COLO668 (cell line): ENCODE measurements at regions not wholly inside any gene's neighbourhood (a gene's known extent, or its start where the extent isn't known, plus 50 kb on each side); places are given as distances from the start of the nearest gene placed in this dataset.
"Not testable (repeated sequence)": the region's sequence is repeated elsewhere in the genome, so short reads cannot be mapped to it uniquely, and the experiment has no call there.

Source experiments
- DNase-seq: peaks from one replicate; lab custom pipeline; 2025; ENCODE audit not compliant: unreplicated experiment; lab: John Stamatoyannopoulos, UW

- no peak for DNase-seq
Measured at GRCh38 chr14:43123544-43123943, 1383.5 kb downstream of the FSCB start.

DNA sequence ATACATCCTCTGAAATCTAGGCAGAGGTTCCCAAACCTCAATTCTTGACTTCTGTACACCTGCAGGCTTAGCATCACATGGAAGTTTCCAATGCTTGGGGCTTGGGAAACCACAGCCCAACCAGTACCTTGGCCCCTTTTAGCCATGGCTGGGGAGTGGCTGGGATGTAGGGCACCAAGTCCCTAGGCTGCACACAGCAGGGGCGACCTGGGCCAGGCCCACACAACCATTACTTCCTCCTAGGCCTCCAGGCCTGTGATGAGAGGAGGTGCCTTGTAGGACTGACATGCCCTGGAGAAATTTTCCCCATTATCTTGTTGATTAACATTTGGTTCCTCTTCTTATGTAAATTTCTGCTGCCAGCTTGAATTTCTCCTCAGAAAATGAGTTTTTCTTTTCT is 1387.4 kb downstream of the FSCB start:
- DNase-seq: no peak

- DNase-seq: no peak
Measured at GRCh38 chr14:43116341-43116740, 1390.7 kb downstream of the FSCB start.

GRCh38 chr14:43105305-43105704 is 1401.8 kb downstream of the FSCB start:
- no peak for DNase-seq

DNA sequence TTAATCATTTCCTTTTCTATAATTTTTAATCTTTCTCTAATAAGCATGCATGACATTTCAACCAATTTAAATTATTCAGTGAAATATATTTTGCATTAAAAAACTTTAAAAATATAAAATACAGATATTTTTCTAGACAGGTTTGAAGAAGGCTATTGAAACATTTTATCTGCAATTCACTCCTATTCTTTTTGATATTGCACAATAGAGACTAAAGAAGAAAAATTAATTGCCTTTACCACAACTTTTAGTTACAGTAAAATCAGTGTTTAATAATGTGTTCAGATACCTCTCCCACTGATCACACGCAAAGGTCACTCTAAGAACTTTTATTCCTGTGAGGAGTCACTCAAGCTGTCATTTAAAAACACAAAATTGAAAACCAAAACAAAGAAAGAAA is 1416.7 kb downstream of the FSCB start:
- no peak for DNase-seq

GRCh38 chr14:43087666-43088065 is 1419.4 kb downstream of the FSCB start:
- no peak for DNase-seq

- no peak for DNase-seq
Measured at GRCh38 chr14:43085819-43086218, 1421.3 kb downstream of the FSCB start.

DNA sequence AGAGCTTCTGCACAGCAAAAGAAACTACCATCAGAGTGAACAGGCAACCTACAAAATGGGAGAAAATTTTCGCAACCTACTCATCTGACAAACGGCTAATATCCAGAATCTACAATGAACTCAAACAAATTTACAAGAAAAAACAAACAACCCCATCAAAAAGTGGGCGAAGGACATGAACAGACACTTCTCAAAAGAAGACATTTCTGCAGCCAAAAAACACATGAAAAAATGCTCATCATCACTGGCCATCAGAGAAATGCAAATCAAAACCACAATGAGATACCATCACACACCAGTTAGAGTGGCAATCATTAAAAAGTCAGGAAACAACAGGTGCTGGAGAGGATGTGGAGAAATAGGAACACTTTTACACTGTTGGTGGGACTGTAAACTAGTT is 1439.7 kb downstream of the FSCB start:
- not testable (repeated sequence) for DNase-seq

DNA sequence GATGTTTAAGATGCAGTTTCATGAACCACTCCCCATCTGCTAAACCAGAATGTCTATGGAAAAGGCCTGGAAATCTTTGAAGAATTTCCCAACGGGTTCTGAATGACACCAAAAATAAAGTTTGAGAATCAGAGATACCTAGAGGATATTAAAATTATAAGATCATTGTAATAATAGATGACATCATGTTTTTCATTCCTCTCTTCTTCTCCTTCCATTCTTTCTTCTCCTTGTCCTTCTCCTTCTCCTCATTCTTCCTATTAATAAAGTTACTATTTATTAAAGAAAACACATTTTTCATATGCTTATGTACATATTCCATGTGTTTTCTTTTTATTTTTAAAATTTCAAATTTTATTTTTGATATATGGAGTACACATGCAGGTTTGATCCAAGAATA is 1449.4 kb downstream of the LRFN5 start:
- DNase-seq: no peak

- DNase-seq: no peak
Measured at GRCh38 chr14:43052897-43053296, 1446.2 kb downstream of the LRFN5 start.

DNA sequence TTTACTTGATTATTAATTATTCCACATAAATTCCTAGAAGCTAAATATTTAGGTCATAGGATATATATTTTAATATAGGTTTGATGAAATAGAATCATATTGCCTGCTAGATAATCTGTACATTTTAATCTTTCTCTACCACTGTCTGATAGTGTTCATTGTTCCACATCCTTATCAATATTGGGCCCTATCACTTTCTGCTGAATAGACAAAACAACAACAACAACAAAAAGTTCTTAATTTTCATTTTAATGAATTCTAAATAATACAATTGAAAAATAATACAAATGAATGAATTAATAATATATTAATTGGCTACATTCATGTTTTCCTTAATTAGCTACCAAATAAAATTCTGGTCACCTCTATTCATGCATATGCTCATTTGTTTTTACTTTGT is 1437.2 kb downstream of the LRFN5 start:
- DNase-seq: no peak

DNA sequence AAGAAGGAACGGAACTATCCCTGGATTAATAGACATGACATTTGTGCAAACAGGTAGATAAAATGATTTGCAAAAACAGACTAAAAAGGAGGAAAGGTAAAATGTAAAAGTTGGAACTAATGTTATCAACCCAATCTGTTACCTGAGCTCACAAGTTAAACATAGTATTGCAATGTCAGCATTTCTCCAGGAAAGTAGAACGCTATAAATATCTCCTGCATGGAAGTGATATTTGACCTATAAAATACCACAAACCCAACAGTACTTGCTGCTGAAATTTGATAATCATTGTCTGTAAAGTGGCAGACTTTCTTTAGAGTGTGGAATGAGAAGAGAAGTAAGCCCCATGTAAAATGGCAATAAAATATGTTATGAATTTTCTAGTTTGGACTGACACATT is 1435.7 kb downstream of the LRFN5 start:
- DNase-seq: no peak

GRCh38 chr14:43041976-43042375 is 1435.3 kb downstream of the LRFN5 start:
- no peak for DNase-seq

GRCh38 chr14:43041207-43041606 is 1434.5 kb downstream of the LRFN5 start:
- DNase-seq: no peak

DNA sequence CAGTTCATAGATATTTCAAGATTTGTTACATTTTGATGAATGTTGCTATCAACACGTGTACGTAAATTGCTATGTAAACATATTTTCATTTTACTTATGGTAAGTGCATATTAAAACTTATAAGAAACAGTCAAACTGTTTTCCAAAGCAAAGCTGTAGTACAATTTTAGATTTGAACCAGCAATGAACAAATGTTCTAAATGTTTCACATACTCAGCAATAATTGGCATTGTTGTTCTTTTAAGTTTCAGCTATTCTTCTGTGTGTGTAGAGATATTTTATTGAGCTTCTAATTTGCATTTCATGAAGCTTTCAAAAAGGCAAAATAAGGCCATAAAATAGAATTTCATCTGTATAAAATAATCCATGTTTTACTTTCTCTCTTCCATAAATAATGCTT is 1433.2 kb downstream of the LRFN5 start:
- no peak for DNase-seq

GRCh38 chr14:43031598-43031997 is 1424.9 kb downstream of the LRFN5 start:
- no peak for DNase-seq

DNA sequence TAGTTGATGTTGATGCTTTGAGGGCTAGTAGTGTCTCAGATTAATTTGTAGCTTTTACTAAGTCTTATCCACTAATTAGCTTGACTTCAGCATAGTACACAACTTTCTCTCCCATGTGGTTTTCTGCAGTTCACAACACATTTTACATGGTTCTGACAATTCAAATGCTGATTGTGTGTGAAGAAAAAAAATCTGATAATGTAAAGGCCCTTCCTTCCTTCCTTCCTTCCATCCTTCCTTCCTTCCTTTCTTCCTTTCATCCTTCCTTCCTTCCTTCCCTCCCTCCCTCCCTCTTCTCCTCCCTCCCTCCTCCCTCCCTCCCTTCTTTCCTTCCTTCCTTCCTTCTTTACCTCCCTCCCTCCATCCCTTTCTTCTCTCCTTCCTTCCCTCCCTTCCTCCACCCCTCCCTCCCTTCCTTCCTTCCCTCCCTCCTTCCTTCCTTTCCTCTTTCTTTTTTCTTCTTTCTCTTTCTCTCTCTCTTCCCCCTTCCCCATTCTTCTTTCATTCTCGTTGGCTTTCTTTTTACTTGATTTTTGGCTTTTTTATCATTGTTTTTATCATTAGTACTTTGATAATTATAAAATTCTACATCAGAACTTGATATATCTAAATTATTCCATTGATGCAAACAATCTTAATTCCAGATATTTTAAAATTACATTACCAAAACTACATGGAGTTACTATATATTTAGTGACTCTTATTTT is 1415.6 kb downstream of the LRFN5 start:
- no peak for DNase-seq

DNA sequence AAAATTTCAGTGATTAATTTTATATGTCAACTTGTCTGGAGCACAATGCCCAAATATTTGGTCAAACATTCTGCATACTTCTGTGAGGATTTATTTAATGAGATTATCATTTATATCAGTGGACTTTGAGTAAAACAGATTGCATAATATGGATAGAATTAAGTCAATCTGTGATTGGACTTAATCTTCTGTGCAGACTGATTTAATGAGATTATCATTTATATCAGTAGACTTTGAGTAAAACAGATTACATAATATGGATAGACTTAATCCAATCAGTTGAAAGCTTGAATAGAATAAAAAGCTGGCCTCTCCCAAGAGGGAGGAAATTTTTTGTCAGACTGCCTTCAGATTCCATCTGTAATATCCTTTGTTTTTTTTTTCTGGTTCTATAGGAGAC is 1413.2 kb downstream of the LRFN5 start:
- no peak for DNase-seq

DNA sequence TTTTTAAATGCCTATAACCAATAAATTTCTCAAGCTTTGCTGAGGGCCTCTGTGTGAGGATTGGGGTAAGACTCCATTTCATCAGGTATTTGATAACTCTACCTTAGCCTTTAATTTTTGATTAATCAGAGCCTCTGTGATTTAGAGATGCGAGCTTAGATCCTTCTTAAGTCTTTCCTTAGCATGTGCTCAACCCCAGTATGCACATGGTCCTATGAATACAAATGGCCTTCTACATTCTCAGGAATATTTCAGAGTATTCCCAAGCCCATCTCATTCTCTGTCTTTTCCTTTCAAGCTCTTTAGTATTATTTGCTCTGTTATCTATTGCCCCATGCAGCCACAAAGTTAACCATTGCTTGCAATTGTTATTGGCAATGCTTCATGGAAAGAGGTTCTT is 1407.7 kb downstream of the LRFN5 start:
- DNase-seq: no peak

- DNase-seq: no peak
Measured at GRCh38 chr14:43012817-43013216, 1406.1 kb downstream of the LRFN5 start.

DNA sequence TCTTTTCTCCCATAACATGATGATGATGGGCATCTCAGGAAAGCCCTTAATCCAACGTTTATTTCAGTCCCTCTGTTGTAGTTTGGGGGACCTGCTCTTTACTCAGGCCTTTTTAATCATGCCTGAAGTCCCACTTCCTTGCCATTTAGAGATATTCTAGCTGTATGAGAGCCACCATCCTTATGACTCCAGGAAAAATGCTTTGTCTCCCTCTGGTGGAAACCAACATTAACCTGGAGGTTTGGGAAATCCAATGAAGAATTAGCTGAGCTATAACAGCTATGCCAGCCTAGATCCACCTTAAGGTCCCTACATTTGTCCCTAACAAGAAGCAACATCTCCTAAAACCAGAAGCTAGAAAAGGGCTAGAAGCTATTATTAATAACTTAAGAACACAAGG is 1399.1 kb downstream of the LRFN5 start:
- DNase-seq: no peak

DNA sequence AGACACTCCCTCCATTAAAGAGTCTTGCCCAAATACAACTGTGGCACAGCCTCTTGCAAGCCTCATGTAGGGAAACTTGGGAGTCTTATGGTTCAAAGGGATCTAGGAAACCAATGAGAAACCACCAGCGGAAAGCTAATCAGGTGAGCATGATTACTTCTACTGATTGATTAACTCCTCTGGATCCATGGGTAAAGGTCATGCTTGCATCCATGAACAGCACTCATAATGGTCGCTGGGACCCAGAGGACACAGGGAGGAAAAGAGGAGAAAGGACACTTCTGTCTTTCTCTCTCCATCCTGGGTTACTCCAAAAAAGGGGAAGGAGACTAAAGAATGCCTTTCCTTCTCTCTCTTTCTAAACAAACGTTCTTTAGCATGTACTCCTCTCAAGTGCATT is 1397.2 kb downstream of the LRFN5 start:
- no peak for DNase-seq

GRCh38 chr14:43001731-43002130 is 1395.1 kb downstream of the LRFN5 start:
- no peak for DNase-seq
